IPS-18c (cell line): ENCODE measurements at regions not wholly inside any gene's neighbourhood (a gene's known extent, or its start where the extent isn't known, plus 50 kb on each side); places are given as distances from the start of the nearest gene placed in this dataset.

Experiments used
- H3K4me3 ChIP-seq: 2 replicates; pipeline ENCODE4 v1.7.0; 2013; ENCODE audit warnings: low read depth, mild to moderate bottlenecking, low read length, moderate library complexity; ENCODE audit not compliant: insufficient read depth
- H3K9me3 ChIP-seq: one replicate; pipeline ENCODE4 v1.6.1; 2013; ENCODE audit warnings: mild to moderate bottlenecking, low read length, moderate library complexity; ENCODE audit not compliant: control insufficient read depth, insufficient read depth

- Histone ChIP-seq H3K4me3 (no peak overlapping the region), H3K9me3 (peaks cover 5% of the 10 kb centered on the region)
Measured at GRCh38 chr5:2587189-2588031, 164.1 kb downstream of the IRX2 start.

- Histone ChIP-seq H3K9me3 (peaks cover 5% of the 10 kb centered on the region), H3K4me3 (no peak overlapping the region)
Measured at GRCh38 chr5:2586016-2586715, 165.3 kb downstream of the IRX2 start.

DNA sequence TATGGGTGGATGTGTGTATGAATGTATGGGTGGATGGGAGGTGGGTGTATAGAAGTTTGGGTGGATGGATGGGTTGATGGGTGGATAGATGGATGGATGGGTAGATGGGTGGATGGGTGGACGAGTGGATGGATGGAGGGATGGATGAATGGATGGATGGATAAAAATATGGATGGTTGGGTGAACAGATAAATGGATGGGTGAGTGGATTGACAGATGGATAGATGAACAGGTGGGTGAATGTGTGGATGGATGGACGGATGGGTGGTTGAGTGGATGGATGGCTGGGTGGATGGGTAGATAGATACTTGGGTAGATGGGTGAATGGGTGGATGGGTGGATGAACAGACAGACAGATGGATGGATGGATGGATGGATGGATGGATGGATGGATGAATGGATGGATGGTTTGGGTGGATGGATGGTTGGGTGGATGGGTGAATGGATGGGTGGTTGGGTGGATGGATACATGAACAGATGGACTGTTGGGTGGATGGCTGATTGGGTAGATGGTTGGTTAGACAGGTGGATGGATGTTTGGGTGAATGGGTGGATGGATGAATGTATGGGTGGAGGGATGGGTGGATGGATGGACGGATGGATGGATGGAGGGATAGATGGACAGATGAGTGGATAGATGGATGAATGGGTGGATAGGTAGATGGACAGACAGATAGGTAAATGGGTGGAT is 166.8 kb downstream of the IRX2 start:
- Histone ChIP-seq H3K9me3 (peaks cover 3% of the 10 kb centered on the region), H3K4me3 (no peak overlapping the region)

DNA sequence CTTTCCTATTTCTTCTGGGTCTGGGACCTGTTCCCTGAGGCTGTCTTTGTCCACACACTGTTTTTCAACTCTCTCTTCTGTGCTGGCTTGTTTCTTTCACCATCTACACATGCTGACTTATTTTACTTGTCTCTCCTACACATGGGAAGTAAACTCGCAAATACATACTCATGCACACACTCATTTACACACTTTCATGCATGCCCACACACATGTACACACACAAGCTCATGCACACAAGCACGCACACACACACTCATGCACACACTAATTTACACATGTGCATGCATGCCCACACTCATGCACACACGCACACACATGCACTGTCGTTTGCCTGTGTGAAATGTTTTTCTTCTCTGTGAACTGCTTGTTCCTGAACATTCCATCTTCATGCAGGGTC is 169.0 kb downstream of the IRX2 start:
- H3K9me3 ChIP-seq = peaks cover under 1% of the 10 kb centered on the region
- H3K4me3 ChIP-seq = no peak overlapping the region

- no peak overlapping the region for H3K4me3 ChIP-seq
- H3K9me3 ChIP-seq = no peaks in the 10 kb centered on the region
Measured at GRCh38 chr5:2582106-2582505, 169.4 kb downstream of the IRX2 start.

DNA sequence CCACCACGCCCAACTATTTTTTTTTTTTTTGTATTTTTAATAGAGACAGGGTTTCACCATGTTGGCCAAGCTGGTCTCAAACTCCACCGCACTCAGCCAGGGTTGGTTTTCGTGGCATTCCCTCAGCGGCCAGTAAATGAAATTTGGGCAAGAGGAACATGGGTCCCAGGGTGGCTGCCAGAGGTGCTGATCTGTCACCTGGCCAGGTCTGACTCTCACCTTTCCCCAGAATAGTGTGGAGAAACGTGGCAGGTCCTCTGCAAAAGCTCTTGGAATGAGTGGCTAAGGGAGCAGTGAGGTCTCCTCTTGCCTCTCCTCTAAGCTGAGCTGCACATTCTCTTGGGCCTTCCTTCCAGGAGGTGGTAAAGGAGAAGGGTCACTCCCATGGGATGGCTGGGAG is 170.1 kb downstream of the IRX2 start:
- Histone ChIP-seq H3K4me3 (no peak overlapping the region), H3K9me3 (no peaks in the 10 kb centered on the region)

- Histone ChIP-seq H3K4me3 (no peak overlapping the region), H3K9me3 (no peaks in the 10 kb centered on the region)
Measured at GRCh38 chr5:2579126-2579525, 172.4 kb downstream of the IRX2 start.

GRCh38 chr5:2577312-2578036 is 174.0 kb downstream of the IRX2 start:
- H3K9me3 ChIP-seq = no peaks in the 10 kb centered on the region

DNA sequence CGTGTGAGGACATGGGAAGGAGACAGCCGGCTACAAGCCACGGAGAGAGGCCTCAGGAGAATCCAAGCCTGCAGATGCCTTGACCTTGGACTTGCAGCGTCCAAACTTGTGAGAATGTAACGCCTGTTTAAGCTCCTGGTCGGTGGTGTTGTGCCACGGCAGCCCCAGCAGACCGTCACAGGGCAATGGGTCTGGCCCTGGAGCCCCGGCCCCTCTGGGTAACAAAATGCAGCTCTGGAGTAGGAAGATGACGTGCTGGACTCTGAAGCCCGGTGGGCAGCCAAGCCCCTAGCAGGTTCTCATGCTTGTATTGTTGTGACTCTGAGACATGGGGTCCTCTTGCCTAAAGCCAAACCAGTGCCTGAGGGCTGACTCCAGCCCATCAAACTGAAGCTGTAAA is 174.7 kb downstream of the IRX2 start:
- Histone ChIP-seq H3K9me3 (no peaks in the 10 kb centered on the region), H3K4me3 (no peak overlapping the region)

More at GRCh38 chr5:2577312-2578036, 174.0 kb downstream of the IRX2 start:
- no peak overlapping the region for H3K4me3 ChIP-seq

GRCh38 chr5:2575871-2576270 is 175.6 kb downstream of the IRX2 start:
- Histone ChIP-seq H3K4me3 (no peak overlapping the region), H3K9me3 (no peaks in the 10 kb centered on the region)

- H3K9me3 ChIP-seq = no peaks in the 10 kb centered on the region
- no peak overlapping the region for H3K4me3 ChIP-seq
Measured at GRCh38 chr5:2575292-2575691, 176.2 kb downstream of the IRX2 start.

DNA sequence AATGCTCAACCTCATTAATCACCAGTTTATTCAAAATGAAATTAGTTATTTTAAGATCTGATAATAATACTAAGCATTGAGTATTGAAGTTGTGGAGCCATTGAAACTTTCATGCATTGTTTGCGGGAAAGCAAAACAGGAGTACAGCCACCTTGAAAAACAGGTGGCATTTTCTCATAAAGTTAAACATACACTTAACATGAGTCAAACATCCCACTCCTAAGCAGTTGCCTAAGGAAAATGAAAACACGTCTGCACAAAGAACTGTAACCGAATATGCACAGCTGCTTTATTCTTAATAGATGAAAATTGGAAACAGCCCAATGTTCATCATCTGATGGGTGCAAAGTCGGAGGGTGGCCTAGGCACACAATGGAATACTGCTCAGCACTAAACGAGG is 177.3 kb downstream of the IRX2 start:
- H3K9me3 ChIP-seq = peaks cover 2% of the 10 kb centered on the region
- H3K4me3 ChIP-seq = no peak overlapping the region

DNA sequence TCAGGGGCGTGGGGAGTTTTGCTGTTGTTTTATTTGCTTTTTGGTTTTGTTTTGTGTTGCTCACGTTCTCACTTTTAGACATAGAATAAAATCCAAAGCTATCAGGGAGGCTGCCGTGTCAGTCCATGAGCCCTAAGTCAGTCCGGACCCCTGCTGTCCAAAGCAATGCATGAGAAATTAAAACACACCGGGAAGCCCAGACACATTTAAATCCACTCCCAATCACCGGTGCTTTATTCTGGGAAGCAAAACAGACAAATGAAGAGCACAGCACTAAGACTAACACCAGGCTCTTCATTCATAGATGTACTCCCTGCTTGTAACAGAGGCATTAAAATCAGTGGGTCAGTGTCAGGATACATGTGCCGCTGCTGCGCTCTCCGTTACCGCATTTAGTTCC is 180.9 kb downstream of the IRX2 start:
- H3K4me3 ChIP-seq = no peak overlapping the region

GRCh38 chr5:2569774-2570542 is 181.5 kb downstream of the IRX2 start:
- Histone ChIP-seq H3K4me3 (no peak overlapping the region), H3K9me3 (peaks cover 2% of the 10 kb centered on the region)

More for the DNA sequence above, 180.9 kb downstream of the IRX2 start:
- peaks cover 2% of the 10 kb centered on the region for H3K9me3 ChIP-seq

- Histone ChIP-seq H3K4me3 (no peak overlapping the region), H3K9me3 (peaks cover 2% of the 10 kb centered on the region)
Measured at GRCh38 chr5:2569176-2569575, 182.3 kb downstream of the IRX2 start.

GRCh38 chr5:2566284-2566683 is 185.2 kb downstream of the IRX2 start:
- H3K4me3 ChIP-seq = no peak overlapping the region
- peaks cover 2% of the 10 kb centered on the region for H3K9me3 ChIP-seq

DNA sequence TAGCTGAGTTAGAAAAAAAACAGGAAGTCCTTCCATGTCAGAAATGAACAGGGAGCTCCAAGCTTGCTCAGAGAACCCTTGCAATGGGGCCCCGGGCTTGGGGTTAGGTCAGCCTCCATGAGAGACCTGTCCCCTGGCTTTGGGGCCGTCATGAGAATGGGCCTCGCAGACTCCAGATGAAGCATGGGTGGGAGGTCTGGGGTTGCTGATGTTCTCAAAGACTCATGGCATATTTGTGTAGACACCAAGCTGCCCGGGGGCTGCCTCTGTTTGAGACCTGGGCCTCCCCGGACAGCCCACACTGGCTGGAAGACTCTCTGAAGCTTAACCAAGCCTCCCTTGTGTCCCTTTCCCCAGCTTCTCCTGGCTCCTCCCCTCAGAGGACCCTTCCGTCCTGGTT is 186.3 kb downstream of the IRX2 start:
- Histone ChIP-seq H3K9me3 (peaks cover 2% of the 10 kb centered on the region), H3K4me3 (no peak overlapping the region)
